Uterus (tissue), 3 donors: ENCODE measurements at regions not wholly inside any gene's neighbourhood (a gene's known extent, or its start where the extent isn't known, plus 50 kb on each side); places are given as distances from the start of the nearest gene placed in this dataset.

Experiments used
- DNase-seq, 2 donors: peaks; one replicate each; pipeline ENCODE4 v3.0.0-alpha.2; 2019 to 2020
- H3K27ac ChIP-seq, 2 donors: fragments of 200-600 bp; sonication (generic); 1 replicate in 1 of 2; 2 replicates in 1 of 2; pipeline ENCODE4 v1.5.1; 2016 to 2018
- H3K27me3 ChIP-seq, 2 donors: fragments of 200-600 bp; sonication (generic); one replicate each; pipeline ENCODE4 v1.5.1; 2018 to 2019; ENCODE audit warnings: control low read depth in 1 of 2
- H3K36me3 ChIP-seq, 2 donors: fragments of 200-600 bp; sonication (generic); one replicate each; pipeline ENCODE4 v1.5.1; 2019; ENCODE audit warnings: control low read depth in 1 of 2
- H3K4me1 ChIP-seq, 2 donors: fragments of 200-600 bp; sonication (generic); one replicate each; pipeline ENCODE4 v1.5.1; 2018 to 2019; ENCODE audit warnings: control low read depth in 1 of 2
- H3K4me3 ChIP-seq, 2 donors: fragments of 200-600 bp; sonication (generic); 1 replicate in 1 of 2; 2 replicates in 1 of 2; pipeline ENCODE4 v1.5.1; 2018 to 2019; ENCODE audit warnings: mild to moderate bottlenecking in 1 of 2
- H3K9me3 ChIP-seq, 2 donors: fragments of 200-600 bp; sonication (generic); one replicate each; pipeline ENCODE4 v1.5.1; 2019; ENCODE audit warnings: control low read depth in 1 of 2
- POLR2A ChIP-seq, 2 donors: fragments of 450-650 bp; IDR thresholded peaks; one replicate each; pipeline ENCODE4 v1.6.1; 2016; ENCODE audit warnings: antibody characterized with exemption in 2 of 2, mild to moderate bottlenecking in 1 of 2, moderate library complexity in 1 of 2
- intact Hi-C: fragments of 100-400 bp; cut with DNase I; formaldehyde crosslinking; loops from one replicate; pipeline ENCODE4 v1.15.1; 2023; ENCODE audit warnings: low total_unique reads
- TF ChIP-seq, protein P1 (sequence below), 4 experiments: fragments of 200-600 bp in 2 of 4; fragments of 450-650 bp in 2 of 4; sonication (generic) in 2 of 4; IDR thresholded peaks; one replicate each; pipeline ENCODE4 v1.5.1; 2016 to 2019; ENCODE audit warnings: antibody characterized with exemption in 4 of 4, mild to moderate bottlenecking in 2 of 4, moderate library complexity in 1 of 4
- donor health status: DM: yes; HTN: yes; CAD: no.

DNA sequence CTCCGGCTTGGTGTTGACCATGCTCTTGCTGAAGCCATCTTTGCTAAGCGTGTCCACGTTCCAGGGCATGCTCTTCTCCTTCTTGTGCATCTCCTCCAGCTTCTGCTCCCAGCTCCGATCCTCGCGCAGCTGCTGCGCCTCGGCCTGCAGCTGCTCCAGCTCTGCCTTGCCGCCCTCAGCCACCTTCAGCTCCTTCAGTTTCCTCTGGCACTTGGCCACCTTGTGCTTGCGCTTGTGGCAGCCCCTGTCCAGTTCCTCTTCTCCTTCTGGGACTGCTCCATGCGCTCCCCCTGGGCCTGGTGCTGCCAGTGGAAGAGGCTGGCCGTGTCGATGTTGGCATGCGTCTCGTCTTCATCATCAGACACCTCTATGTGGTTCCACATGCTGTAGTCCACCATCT lies 128.3 kb upstream of the CLINT1 start:
- no peaks in the 10 kb centered on the region for H3K27me3 ChIP-seq
- H3K27ac ChIP-seq, result no peak overlapping the region
- H3K36me3 ChIP-seq, result no peaks in the 10 kb centered on the region
- DNase-seq, result no peak
- H3K4me3 ChIP-seq, result no peak overlapping the region
- H3K9me3 ChIP-seq, result no peaks in the 10 kb centered on the region
- peaks cover 0 to 5% of the 10 kb centered on the region in 2 donors for H3K4me1 ChIP-seq
- no peak for TF ChIP-seq POLR2A (IDR thresholded peaks at IDR 0.05)
- TF ChIP-seq, protein P1, sequence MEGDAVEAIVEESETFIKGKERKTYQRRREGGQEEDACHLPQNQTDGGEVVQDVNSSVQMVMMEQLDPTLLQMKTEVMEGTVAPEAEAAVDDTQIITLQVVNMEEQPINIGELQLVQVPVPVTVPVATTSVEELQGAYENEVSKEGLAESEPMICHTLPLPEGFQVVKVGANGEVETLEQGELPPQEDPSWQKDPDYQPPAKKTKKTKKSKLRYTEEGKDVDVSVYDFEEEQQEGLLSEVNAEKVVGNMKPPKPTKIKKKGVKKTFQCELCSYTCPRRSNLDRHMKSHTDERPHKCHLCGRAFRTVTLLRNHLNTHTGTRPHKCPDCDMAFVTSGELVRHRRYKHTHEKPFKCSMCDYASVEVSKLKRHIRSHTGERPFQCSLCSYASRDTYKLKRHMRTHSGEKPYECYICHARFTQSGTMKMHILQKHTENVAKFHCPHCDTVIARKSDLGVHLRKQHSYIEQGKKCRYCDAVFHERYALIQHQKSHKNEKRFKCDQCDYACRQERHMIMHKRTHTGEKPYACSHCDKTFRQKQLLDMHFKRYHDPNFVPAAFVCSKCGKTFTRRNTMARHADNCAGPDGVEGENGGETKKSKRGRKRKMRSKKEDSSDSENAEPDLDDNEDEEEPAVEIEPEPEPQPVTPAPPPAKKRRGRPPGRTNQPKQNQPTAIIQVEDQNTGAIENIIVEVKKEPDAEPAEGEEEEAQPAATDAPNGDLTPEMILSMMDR (IDR thresholded peaks at IDR 0.05), result no peak
- intact Hi-C loops, result no loop called here

GRCh38 chr5:157986431-157986990 lies 127.6 kb upstream of the CLINT1 start:
- Histone ChIP-seq H3K27ac (no peak overlapping the region), H3K27me3 (no peaks in the 10 kb centered on the region), H3K4me1 (peaks cover 0 to 5% of the 10 kb centered on the region in 2 donors), H3K36me3 (no peaks in the 10 kb centered on the region), H3K9me3 (no peaks in the 10 kb centered on the region), H3K4me3 (no peak overlapping the region)
- intact Hi-C loops, result no loop called here
- TF ChIP-seq, protein P1 (IDR thresholded peaks at IDR 0.05), result no peak
- TF ChIP-seq POLR2A (IDR thresholded peaks at IDR 0.05), result no peak
- DNase-seq, result no peak

GRCh38 chr5:157984611-157985010 lies 125.7 kb upstream of the CLINT1 start:
- Histone ChIP-seq H3K27me3 (no peaks in the 10 kb centered on the region), H3K4me1 (peaks cover 0 to 5% of the 10 kb centered on the region in 2 donors), H3K27ac (peak overlapping the region in 1 of 2 donors; percentile 12), H3K36me3 (no peaks in the 10 kb centered on the region), H3K4me3 (no peak overlapping the region), H3K9me3 (no peaks in the 10 kb centered on the region)
- no peak for DNase-seq
- intact Hi-C loops, result no loop called here
- TF ChIP-seq, protein P1 (IDR thresholded peaks at IDR 0.05), result no peak
- TF ChIP-seq POLR2A (IDR thresholded peaks at IDR 0.05), result no peak

GRCh38 chr5:157983906-157984551 lies 125.1 kb upstream of the CLINT1 start:
- H3K4me3 ChIP-seq, result no peak overlapping the region
- TF ChIP-seq POLR2A (IDR thresholded peaks at IDR 0.05), result no peak
- TF ChIP-seq, protein P1 (IDR thresholded peaks at IDR 0.05), result no peak
- no peaks in the 10 kb centered on the region for H3K27me3 ChIP-seq
- H3K27ac ChIP-seq, result peak overlapping the region in 1 of 2 donors; percentile 12
- intact Hi-C loops, result no loop called here
- DNase-seq, result no peak
- H3K9me3 ChIP-seq, result no peaks in the 10 kb centered on the region
- H3K36me3 ChIP-seq, result no peaks in the 10 kb centered on the region
- H3K4me1 ChIP-seq, result peaks cover 0 to 5% of the 10 kb centered on the region in 2 donors

DNA sequence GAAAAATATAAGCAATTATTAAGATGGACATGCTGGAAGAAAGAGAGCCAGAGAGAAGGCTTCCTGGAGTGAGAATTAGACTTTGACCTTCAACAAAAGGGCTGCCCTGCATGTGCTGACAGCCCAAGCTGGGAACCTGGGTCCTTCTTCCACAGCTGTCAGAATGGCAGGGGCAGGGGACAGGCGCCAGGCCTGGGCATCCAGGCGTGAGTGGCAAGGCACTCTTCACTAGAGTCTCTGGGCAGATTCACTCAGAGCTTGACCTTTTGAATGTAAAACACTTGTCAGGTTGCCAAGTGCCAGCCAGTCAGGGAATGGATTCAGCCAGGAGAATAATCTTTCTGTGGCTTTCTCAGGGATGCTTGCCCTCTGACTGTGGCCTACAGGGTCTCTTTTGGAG lies 119.1 kb upstream of the CLINT1 start:
- Histone ChIP-seq H3K27ac (no peak overlapping the region), H3K4me1 (no peaks in the 10 kb centered on the region), H3K27me3 (no peaks in the 10 kb centered on the region), H3K36me3 (no peaks in the 10 kb centered on the region), H3K4me3 (no peak overlapping the region), H3K9me3 (no peaks in the 10 kb centered on the region)
- intact Hi-C loops, result no loop called here
- DNase-seq, result no peak
- TF ChIP-seq, protein P1 (IDR thresholded peaks at IDR 0.05), result no peak
- TF ChIP-seq POLR2A (IDR thresholded peaks at IDR 0.05), result no peak
